Sigmoid colon (tissue), 6 donors: ENCODE measurements at regions not wholly inside any gene's neighbourhood (a gene's known extent, or its start where the extent isn't known, plus 50 kb on each side); places are given as distances from the start of the nearest gene placed in this dataset.

Source experiments
- DNase-seq: peaks from one replicate; pipeline ENCODE4 v3.0.0-alpha.2; 2019
- H3K27ac ChIP-seq, 4 donors: fragments of 200-600 bp; sonication (generic); one replicate each; pipeline ENCODE4 v1.5.1; 2016 to 2019; ENCODE audit warnings: mild to moderate bottlenecking in 1 of 4
- H3K27me3 ChIP-seq, 3 donors: fragments of 200-600 bp; sonication (generic); one replicate each; pipeline ENCODE4 v1.5.1; 2019; ENCODE audit warnings: mild to moderate bottlenecking in 1 of 3
- H3K36me3 ChIP-seq, 4 donors: fragments of 200-600 bp; sonication (generic); one replicate each; pipeline ENCODE4 v1.5.1; 2016 to 2019
- H3K4me1 ChIP-seq, 4 donors: fragments of 200-600 bp; sonication (generic); one replicate each; pipeline ENCODE4 v1.5.1; 2017 to 2019
- H3K4me3 ChIP-seq, 4 donors: fragments of 200-600 bp; sonication (generic); one replicate each; pipeline ENCODE4 v1.5.1; 2017 to 2019; ENCODE audit warnings: mild to moderate bottlenecking in 2 of 4, moderate library complexity in 1 of 4
- H3K9me3 ChIP-seq, 4 donors: fragments of 200-600 bp in 3 of 4; sonication (generic) in 3 of 4; one replicate each; pipeline versions ENCODE4 v1.5.1 to v1.6.1; 2013 to 2019
- CTCF ChIP-seq, 4 experiments: fragments of 450-650 bp in 3 of 4; fragments of 200-600 bp in 1 of 4; IDR thresholded peaks; one replicate each; pipeline ENCODE4 v1.5.1; 2016 to 2019; ENCODE audit warnings: antibody characterized with exemption in 4 of 4, mild to moderate bottlenecking in 3 of 4, moderate library complexity in 2 of 4
- EP300 ChIP-seq, 4 donors: sonication (generic); formaldehyde crosslinking; IDR thresholded peaks; one replicate each; pipeline ENCODE4 v1.6.1; 2017; ENCODE audit warnings: antibody characterized with exemption in 4 of 4
- POLR2A ChIP-seq, 2 donors: fragments of 450-650 bp; IDR thresholded peaks; one replicate each; pipeline ENCODE4 v1.6.1; 2016; ENCODE audit warnings: antibody characterized with exemption in 2 of 2, mild to moderate bottlenecking in 2 of 2, moderate library complexity in 2 of 2
- POLR2AphosphoS5 ChIP-seq, 4 donors: sonication (generic); formaldehyde crosslinking; IDR thresholded peaks; one replicate each; pipeline ENCODE4 v1.6.1; 2017; ENCODE audit warnings: antibody characterized with exemption in 4 of 4
- WGBS, 2 donors: extraction: QIAGEN DNeasy Blood & Tissue Kit; methylation state at CpG; one replicate each; pipeline ENCODE4 v1.1.7; 2013; 5-methylcytosine and 5-hydroxymethylcytosine counted together
- intact Hi-C: fragments of 100-400 bp; cut with DNase I; formaldehyde crosslinking; loops from one replicate; pipeline ENCODE4 v1.15.1; 2023
- donor health status: healthy with polysubstance abuse.
- donor health status: healthy.

DNA sequence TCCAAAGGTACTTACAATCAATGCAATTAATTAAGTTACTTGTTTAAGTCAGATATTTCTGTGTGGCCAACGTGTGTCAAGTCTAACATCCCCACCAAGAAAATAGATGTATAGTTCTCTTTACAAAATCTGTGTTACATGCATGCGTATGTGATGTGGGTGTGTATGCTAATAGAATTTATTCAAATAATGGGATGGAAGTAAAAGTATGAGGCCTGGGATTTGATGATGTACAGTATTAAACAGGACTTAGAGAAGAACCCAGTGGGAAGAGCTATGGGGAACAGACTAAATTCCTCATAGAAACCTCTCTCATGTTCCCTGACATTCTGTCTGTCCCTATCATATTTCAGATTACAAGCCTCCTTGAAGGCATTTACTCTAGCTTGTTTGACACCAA, 72.5 kb downstream of the IFI44 start:
- no peaks in the 10 kb centered on the region for H3K36me3 ChIP-seq
- no peak for DNase-seq
- H3K4me3 ChIP-seq, result no peak overlapping the region
- H3K27ac ChIP-seq, result no peak overlapping the region
- WGBS, 2 donors, result 65 to 81% methylated on average over 2 of the region's 2 CpGs
- intact Hi-C loops, result no loop called here
- H3K4me1 ChIP-seq, result no peaks in the 10 kb centered on the region
- TF ChIP-seq EP300 (IDR thresholded peaks at IDR 0.05), result no peak
- no peak for TF ChIP-seq CTCF (IDR thresholded peaks at IDR 0.05)
- no peak for TF ChIP-seq POLR2AphosphoS5 (IDR thresholded peaks at IDR 0.05)
- no peak for TF ChIP-seq POLR2A (IDR thresholded peaks at IDR 0.05)
- no peaks in the 10 kb centered on the region for H3K27me3 ChIP-seq
- no peaks in the 10 kb centered on the region for H3K9me3 ChIP-seq

- Histone ChIP-seq H3K27ac (no peak overlapping the region), H3K36me3 (no peaks in the 10 kb centered on the region), H3K9me3 (no peaks in the 10 kb centered on the region), H3K4me3 (no peak overlapping the region), H3K4me1 (no peaks in the 10 kb centered on the region), H3K27me3 (no peaks in the 10 kb centered on the region)
- intact Hi-C loops, result no loop called here
- DNase-seq, result no peak
- 25 to 37% methylated on average over 1 of the region's 1 CpG for WGBS, 2 donors
- no peak for TF ChIP-seq EP300 (IDR thresholded peaks at IDR 0.05)
- TF ChIP-seq CTCF (IDR thresholded peaks at IDR 0.05), result no peak
- no peak for TF ChIP-seq POLR2A (IDR thresholded peaks at IDR 0.05)
- no peak for TF ChIP-seq POLR2AphosphoS5 (IDR thresholded peaks at IDR 0.05)
These were observed 72.9 kb downstream of the IFI44 start for GRCh38 chr1:78722521-78722920.

DNA sequence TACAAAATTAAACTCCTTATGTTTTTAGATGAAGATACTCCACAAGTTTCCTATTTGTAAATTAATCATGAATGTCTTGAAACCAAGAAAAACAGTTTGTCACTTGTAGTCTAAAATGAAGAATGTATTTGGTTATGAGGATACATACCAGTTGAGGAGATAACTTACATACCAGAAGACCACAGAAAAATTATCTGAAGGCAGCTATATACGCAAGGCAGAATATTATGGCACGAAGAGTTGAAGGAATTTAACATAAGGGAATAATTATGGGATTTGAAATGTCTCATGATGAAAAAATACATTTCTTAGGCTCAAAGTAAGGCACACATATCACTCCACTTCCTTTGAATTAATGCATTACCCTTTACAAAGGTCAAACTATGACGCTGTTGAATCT, 73.3 kb downstream of the IFI44 start:
- intact Hi-C loops, result no loop called here
- no peak for TF ChIP-seq POLR2AphosphoS5 (IDR thresholded peaks at IDR 0.05)
- no peak for TF ChIP-seq POLR2A (IDR thresholded peaks at IDR 0.05)
- TF ChIP-seq EP300 (IDR thresholded peaks at IDR 0.05), result no peak
- TF ChIP-seq CTCF (IDR thresholded peaks at IDR 0.05), result no peak
- no peaks in the 10 kb centered on the region for H3K27me3 ChIP-seq

DNA sequence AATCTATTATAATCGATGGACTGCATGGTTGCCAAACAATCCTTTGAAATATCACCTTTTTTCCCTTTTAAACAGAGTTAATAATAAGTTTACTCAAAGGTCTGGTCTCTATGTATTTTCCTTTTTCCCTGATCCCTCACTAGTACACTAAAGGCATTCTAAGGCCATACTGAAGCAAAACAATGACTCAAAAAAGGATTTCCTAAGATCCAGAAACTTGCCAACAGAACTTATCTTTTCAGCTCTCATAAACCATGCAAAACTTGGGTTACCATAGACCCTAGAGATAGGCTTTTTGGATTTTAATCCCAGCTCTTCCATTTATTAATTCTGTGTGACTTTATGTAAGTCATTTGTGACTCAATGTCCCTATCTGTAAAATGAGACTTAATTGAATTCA, 77.1 kb downstream of the IFI44 start:
- H3K9me3 ChIP-seq, result no peaks in the 10 kb centered on the region
- no peak overlapping the region for H3K4me3 ChIP-seq
- no peaks in the 10 kb centered on the region for H3K36me3 ChIP-seq
- no peak for DNase-seq
- no peaks in the 10 kb centered on the region for H3K4me1 ChIP-seq
- no peak overlapping the region for H3K27ac ChIP-seq
- no peak for TF ChIP-seq POLR2A (IDR thresholded peaks at IDR 0.05)
- TF ChIP-seq EP300 (IDR thresholded peaks at IDR 0.05), result no peak
- TF ChIP-seq POLR2AphosphoS5 (IDR thresholded peaks at IDR 0.05), result no peak
- no peak for TF ChIP-seq CTCF (IDR thresholded peaks at IDR 0.05)
- intact Hi-C loops, result no loop called here
- H3K27me3 ChIP-seq, result no peaks in the 10 kb centered on the region
- 70 to 85% methylated on average over 1 of the region's 1 CpG for WGBS, 2 donors

More for the DNA sequence above, 73.3 kb downstream of the IFI44 start:
- Histone ChIP-seq H3K36me3 (no peaks in the 10 kb centered on the region), H3K4me1 (no peaks in the 10 kb centered on the region), H3K27ac (no peak overlapping the region), H3K4me3 (no peak overlapping the region), H3K9me3 (no peaks in the 10 kb centered on the region)
- WGBS, 2 donors, result 86 to 90% methylated on average over 3 of the region's 3 CpGs
- no peak for DNase-seq

DNA sequence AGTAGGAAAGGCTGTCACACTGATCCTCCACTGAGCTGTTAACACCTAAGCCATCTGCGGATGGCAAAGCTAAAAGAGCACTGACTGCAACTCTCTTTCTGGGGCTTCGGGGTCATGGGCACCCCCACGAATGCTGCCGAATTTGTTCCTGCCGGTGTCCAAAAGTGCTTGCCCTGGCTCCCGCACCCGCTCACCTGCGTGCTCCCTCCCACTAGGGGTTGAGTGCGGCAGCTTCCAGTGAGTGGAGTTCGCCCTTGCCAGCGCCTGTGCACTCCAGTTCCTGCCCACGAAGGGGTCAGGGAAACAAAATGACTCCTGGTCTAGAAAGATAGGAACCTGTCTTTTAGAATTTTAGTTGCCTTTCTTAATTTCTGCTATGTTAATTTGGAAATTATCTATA, 78.7 kb downstream of the IFI44 start:
- WGBS, 2 donors, result 86 to 87% methylated on average over 12 of the region's 12 CpGs
- Histone ChIP-seq H3K4me1 (no peaks in the 10 kb centered on the region), H3K36me3 (no peaks in the 10 kb centered on the region), H3K4me3 (no peak overlapping the region), H3K27ac (no peak overlapping the region), H3K27me3 (no peaks in the 10 kb centered on the region), H3K9me3 (no peaks in the 10 kb centered on the region)
- no peak for TF ChIP-seq CTCF (IDR thresholded peaks at IDR 0.05)
- no peak for TF ChIP-seq EP300 (IDR thresholded peaks at IDR 0.05)
- TF ChIP-seq POLR2AphosphoS5 (IDR thresholded peaks at IDR 0.05), result no peak
- no peak for TF ChIP-seq POLR2A (IDR thresholded peaks at IDR 0.05)
- DNase-seq, result no peak
- intact Hi-C loops, result no loop called here
